Stomach (tissue), 8 donors: ENCODE measurements at regions not wholly inside any gene's neighbourhood (a gene's known extent, or its start where the extent isn't known, plus 50 kb on each side); places are given as distances from the start of the nearest gene placed in this dataset.

Experiments
- DNase-seq, 2 donors: peaks; one replicate each; pipeline versions ENCODE4 v3.0.0 to v3.0.0-alpha.2; 2013 to 2019
- H3K27ac ChIP-seq, 5 donors: fragments of 200-600 bp in 4 of 5; sonication (generic) in 4 of 5; one replicate each; pipeline ENCODE4 v1.5.1; 2013 to 2019; ENCODE audit warnings: mild to moderate bottlenecking in 1 of 5, moderate library complexity in 1 of 5
- H3K27me3 ChIP-seq, 3 donors: fragments of 200-600 bp; sonication (generic); one replicate each; pipeline ENCODE4 v1.5.1; 2017 to 2019; ENCODE audit warnings: mixed run types in 1 of 3
- H3K36me3 ChIP-seq, 4 donors: fragments of 200-600 bp; sonication (generic); 1 replicate in 3 of 4; 2 replicates in 1 of 4; pipeline ENCODE4 v1.5.1; 2016 to 2019
- H3K4me1 ChIP-seq, 4 donors: fragments of 200-600 bp; sonication (generic); one replicate each; pipeline ENCODE4 v1.5.1; 2016 to 2019
- H3K4me3 ChIP-seq, 4 donors: fragments of 200-600 bp; sonication (generic) in 3 of 4; one replicate each; pipeline ENCODE4 v1.5.1; 2016 to 2019; ENCODE audit warnings: mild to moderate bottlenecking in 1 of 4
- H3K9me3 ChIP-seq, 4 donors: fragments of 200-600 bp; sonication (generic); one replicate each; pipeline ENCODE4 v1.5.1; 2016 to 2019
- EP300 ChIP-seq: sonication (generic); formaldehyde crosslinking; IDR thresholded peaks from one replicate; pipeline ENCODE4 v1.6.1; 2017; ENCODE audit warnings: antibody characterized with exemption
- POLR2A ChIP-seq, 4 donors: fragments of 450-650 bp; IDR thresholded peaks; one replicate each; pipeline ENCODE4 v1.6.1; 2016; ENCODE audit warnings: antibody characterized with exemption in 4 of 4, control low read depth in 2 of 4, mild to moderate bottlenecking in 1 of 4, moderate library complexity in 1 of 4
- POLR2AphosphoS5 ChIP-seq, 3 donors: sonication (generic); formaldehyde crosslinking; IDR thresholded peaks; one replicate each; pipeline ENCODE4 v1.6.1; 2016; ENCODE audit warnings: antibody characterized with exemption in 3 of 3
- WGBS, 5 donors: extraction: QIAGEN DNeasy Blood & Tissue Kit in 3 of 5; methylation state at CpG; one replicate each; pipeline versions ENCODE4 v1.1.5 to v1.1.7; 2013 to 2018; 5-methylcytosine and 5-hydroxymethylcytosine counted together
- intact Hi-C: fragments of 100-400 bp; cut with DNase I; formaldehyde crosslinking; loops from one replicate; pipeline ENCODE4 v1.15.1; 2023; ENCODE audit warnings: low total_unique reads
- TF ChIP-seq, protein P1 (sequence below), 7 experiments: fragments of 450-650 bp in 4 of 7; fragments of 200-600 bp in 3 of 7; sonication (generic) in 3 of 7; IDR thresholded peaks; one replicate each; pipeline ENCODE4 v1.5.1; 2016 to 2019; ENCODE audit warnings: antibody characterized with exemption in 7 of 7, control low read depth in 2 of 7, mild to moderate bottlenecking in 1 of 7
- donor health status: healthy with polysubstance abuse.
- donor health status: Bipolar disorder and iron deficiency.
- donor health status: healthy.

DNA sequence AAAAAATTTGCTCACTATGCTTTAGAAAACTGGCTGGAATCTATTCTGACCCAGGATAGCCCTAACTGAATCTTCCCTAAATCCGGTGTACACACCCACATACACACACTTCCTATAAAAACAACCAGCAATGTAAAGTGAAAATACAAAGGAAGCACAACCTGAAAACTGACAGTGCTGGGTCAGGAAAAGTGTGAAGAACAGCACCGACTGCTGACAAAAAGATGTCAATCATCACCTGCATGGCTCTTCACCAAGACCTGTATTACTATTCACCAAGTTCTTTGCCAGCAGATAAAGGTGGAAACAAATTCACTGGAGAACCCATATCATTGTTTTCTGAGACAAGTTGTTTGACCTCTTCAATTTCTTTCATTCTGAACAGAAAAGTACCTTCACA, 293.8 kb upstream of the GRAMD2B start:
- TF ChIP-seq POLR2AphosphoS5 (IDR thresholded peaks at IDR 0.05) (no peak), POLR2A (IDR thresholded peaks at IDR 0.05) (no peak), EP300 (no peak)
- TF ChIP-seq, protein P1, sequence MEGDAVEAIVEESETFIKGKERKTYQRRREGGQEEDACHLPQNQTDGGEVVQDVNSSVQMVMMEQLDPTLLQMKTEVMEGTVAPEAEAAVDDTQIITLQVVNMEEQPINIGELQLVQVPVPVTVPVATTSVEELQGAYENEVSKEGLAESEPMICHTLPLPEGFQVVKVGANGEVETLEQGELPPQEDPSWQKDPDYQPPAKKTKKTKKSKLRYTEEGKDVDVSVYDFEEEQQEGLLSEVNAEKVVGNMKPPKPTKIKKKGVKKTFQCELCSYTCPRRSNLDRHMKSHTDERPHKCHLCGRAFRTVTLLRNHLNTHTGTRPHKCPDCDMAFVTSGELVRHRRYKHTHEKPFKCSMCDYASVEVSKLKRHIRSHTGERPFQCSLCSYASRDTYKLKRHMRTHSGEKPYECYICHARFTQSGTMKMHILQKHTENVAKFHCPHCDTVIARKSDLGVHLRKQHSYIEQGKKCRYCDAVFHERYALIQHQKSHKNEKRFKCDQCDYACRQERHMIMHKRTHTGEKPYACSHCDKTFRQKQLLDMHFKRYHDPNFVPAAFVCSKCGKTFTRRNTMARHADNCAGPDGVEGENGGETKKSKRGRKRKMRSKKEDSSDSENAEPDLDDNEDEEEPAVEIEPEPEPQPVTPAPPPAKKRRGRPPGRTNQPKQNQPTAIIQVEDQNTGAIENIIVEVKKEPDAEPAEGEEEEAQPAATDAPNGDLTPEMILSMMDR (IDR thresholded peaks at IDR 0.05), result no peak
- Histone ChIP-seq H3K4me1 (no peaks in the 10 kb centered on the region), H3K36me3 (no peaks in the 10 kb centered on the region), H3K9me3 (peaks cover 0 to 10% (median 3%) of the 10 kb centered on the region in 4 donors), H3K27me3 (no peaks in the 10 kb centered on the region), H3K27ac (no peak overlapping the region), H3K4me3 (no peak overlapping the region)
- no peak for DNase-seq
- intact Hi-C loops, result no loop called here
- 65 to 91% (median 91%) methylated on average over 2 of the region's 2 CpGs for WGBS, 5 donors

DNA sequence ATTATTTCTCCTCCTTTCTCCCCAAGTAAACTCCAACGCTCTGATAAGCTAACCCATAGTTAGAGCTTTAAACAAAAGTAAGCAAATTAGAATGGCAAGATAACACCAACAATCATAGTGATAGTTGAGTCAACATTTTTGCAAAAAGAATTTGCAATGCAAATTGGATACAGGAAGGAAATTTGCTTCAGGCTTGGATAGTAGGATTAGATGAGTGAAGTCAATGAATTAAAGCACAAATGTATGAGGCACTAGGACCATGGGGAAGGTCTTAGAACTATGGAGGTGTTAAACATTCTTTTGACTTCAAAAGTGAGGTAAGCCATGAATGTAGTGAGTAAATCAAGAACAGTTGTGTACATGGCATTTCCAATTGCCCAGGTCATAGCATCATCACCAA, 289.8 kb upstream of the GRAMD2B start:
- H3K27ac ChIP-seq, result no peak overlapping the region
- intact Hi-C loops, result no loop called here
- peaks cover 0 to 10% (median 3%) of the 10 kb centered on the region in 4 donors for H3K9me3 ChIP-seq
- H3K4me1 ChIP-seq, result no peaks in the 10 kb centered on the region
- WGBS, 5 donors, result 24 to 46% (median 29%) methylated on average over 1 of the region's 1 CpG
- H3K36me3 ChIP-seq, result no peaks in the 10 kb centered on the region
- H3K27me3 ChIP-seq, result no peaks in the 10 kb centered on the region
- TF ChIP-seq POLR2AphosphoS5 (IDR thresholded peaks at IDR 0.05), result no peak
- no peak for TF ChIP-seq EP300
- TF ChIP-seq, protein P1 (IDR thresholded peaks at IDR 0.05), result no peak
- TF ChIP-seq POLR2A (IDR thresholded peaks at IDR 0.05), result no peak
- H3K4me3 ChIP-seq, result no peak overlapping the region
- DNase-seq, result no peak

DNA sequence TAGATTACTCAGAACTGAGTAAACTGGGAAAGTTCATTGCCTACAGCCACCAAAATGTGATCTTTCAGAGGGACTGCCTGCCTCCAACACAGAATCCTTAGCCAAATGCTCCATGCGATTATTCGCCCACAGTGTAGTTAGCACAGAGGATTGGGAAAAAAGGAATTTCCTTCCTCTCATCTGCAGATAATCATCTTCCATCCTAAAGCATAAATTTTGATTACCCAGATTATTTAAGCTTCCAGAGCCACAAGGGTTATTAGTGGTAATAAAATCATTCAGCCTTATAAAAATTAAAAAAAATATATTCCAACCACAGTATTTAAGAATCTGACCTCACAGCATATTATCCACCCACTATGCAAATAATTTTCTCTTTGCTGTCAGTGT, 285.3 kb upstream of the GRAMD2B start:
- H3K27ac ChIP-seq, result no peak overlapping the region
- no peaks in the 10 kb centered on the region for H3K27me3 ChIP-seq
- H3K9me3 ChIP-seq, result no peaks in the 10 kb centered on the region
- H3K4me1 ChIP-seq, result peaks cover 0 to 6% (median 0%) of the 10 kb centered on the region in 4 donors
- TF ChIP-seq POLR2AphosphoS5 (IDR thresholded peaks at IDR 0.05) (no peak), EP300 (no peak), POLR2A (IDR thresholded peaks at IDR 0.05) (no peak)
- TF ChIP-seq, protein P1 (IDR thresholded peaks at IDR 0.05), result no peak
- H3K4me3 ChIP-seq, result no peak overlapping the region
- intact Hi-C loops, result no loop called here
- DNase-seq, result peak in 1 of 2 donors; percentile 17
- H3K36me3 ChIP-seq, result no peaks in the 10 kb centered on the region
- WGBS, 5 donors, result 68 to 79% (median 73%) methylated on average over 2 of the region's 2 CpGs

DNA sequence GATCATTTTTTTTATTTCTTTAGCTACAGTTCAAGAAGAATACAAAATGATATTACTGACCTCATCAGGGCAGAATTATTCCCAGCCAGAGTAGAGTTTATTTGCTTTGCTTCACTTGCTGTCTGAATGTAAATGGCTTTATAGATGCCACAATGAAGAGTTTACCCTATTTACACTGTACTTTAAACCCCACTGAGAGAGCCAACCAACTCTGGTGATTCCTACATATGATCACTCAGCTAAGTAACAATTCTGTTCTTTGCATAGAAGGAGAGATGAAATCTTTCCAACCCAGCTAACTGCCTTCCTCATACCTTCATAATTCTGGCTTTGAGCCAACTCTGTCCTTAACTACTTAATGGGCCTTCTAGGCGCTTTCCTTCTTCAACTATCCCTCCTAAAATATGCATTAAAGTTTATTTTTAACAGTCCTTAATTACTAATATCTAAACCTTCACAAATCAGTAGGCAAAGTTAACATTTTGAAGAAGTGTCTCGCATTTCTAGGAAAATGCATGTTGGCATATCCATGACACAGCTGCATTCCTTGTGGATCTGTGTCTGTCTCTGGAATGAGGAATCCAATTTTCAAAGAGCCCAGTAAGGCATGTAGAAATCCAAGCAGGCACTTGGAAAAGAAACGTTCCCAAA, 284.8 kb upstream of the GRAMD2B start:
- Histone ChIP-seq H3K36me3 (no peaks in the 10 kb centered on the region), H3K27ac (no peak overlapping the region), H3K9me3 (no peaks in the 10 kb centered on the region), H3K27me3 (no peaks in the 10 kb centered on the region), H3K4me3 (no peak overlapping the region), H3K4me1 (peaks cover 0 to 6% (median 0%) of the 10 kb centered on the region in 4 donors)
- WGBS, 5 donors, result 60 to 66% (median 61%) methylated on average over 3 of the region's 3 CpGs
- TF ChIP-seq, protein P1 (IDR thresholded peaks at IDR 0.05), result no peak
- TF ChIP-seq POLR2A (IDR thresholded peaks at IDR 0.05), result no peak
- TF ChIP-seq EP300, result no peak
- TF ChIP-seq POLR2AphosphoS5 (IDR thresholded peaks at IDR 0.05), result no peak
- DNase-seq, result peak in 1 of 2 donors; percentile 30
- intact Hi-C loops, result no loop called here
